Chondrocyte (in vitro differentiated cells): ENCODE measurements at regions not wholly inside any gene's neighbourhood (a gene's known extent, or its start where the extent isn't known, plus 50 kb on each side); places are given as distances from the start of the nearest gene placed in this dataset.
A peak's percentile ranks its signal among the peaks of the same experiment; 100 is the strongest.
"Not testable (repeated sequence)": the region's sequence is repeated elsewhere in the genome, so short reads cannot be mapped to it uniquely, and the experiment has no call there.

Source experiments
- DNase-seq: peaks from one replicate; pipeline ENCODE4 v3.0.0; 2021; ENCODE audit warnings: mixed read lengths, low spot score
- H3K27ac Mint-ChIP-seq: one replicate; pipeline ENCODE4 v1.8.0; 2021; ENCODE audit warnings: mild to moderate bottlenecking, moderate library complexity, mixed read lengths; ENCODE audit not compliant: unreplicated experiment
- H3K27me3 Mint-ChIP-seq: 2 replicates; pipeline ENCODE4 v1.8.0; 2021; ENCODE audit warnings: low read depth, mixed read lengths
- H3K36me3 Mint-ChIP-seq: 2 replicates; pipeline ENCODE4 v1.8.0; 2021; ENCODE audit warnings: low read depth, mixed read lengths
- H3K4me1 Mint-ChIP-seq: 2 replicates; pipeline ENCODE4 v1.8.0; 2021; ENCODE audit warnings: low read depth, mild to moderate bottlenecking, mixed read lengths
- H3K4me3 Mint-ChIP-seq: one replicate; pipeline ENCODE4 v1.8.0; 2021; ENCODE audit warnings: mild to moderate bottlenecking, moderate library complexity, mixed read lengths; ENCODE audit not compliant: unreplicated experiment
- H3K9me3 Mint-ChIP-seq: 2 replicates; pipeline ENCODE4 v1.8.0; 2021; ENCODE audit warnings: low read depth, mixed read lengths
- CTCF ChIP-seq: fragments of 200-600 bp; sonication (generic); IDR thresholded peaks from 2 replicates; pipeline ENCODE4 v1.5.0; 2021; ENCODE audit warnings: antibody characterized with exemption, mild to moderate bottlenecking, moderate library complexity

DNA sequence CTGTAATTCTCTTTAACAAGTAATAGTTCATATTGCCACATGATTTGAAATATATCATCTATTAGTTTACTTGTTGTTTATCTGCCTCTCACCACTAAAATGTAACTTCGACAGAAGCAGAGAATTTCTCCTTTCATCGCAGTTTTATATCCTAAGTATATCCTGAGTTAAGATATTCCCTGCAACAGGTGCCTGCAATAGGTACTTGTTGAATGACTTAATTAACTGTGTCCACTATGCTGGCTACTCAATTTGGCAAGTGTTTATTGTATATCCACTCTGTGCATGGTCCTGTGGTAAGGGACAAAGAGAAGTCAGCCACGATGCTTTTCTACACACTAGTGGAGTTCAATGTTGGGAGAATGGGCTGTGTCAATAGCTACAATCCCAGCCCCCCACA, 108.5 kb downstream of the PSAT1 start:
- H3K9me3 Mint-ChIP-seq: no peaks in the 10 kb centered on the region
- H3K27ac Mint-ChIP-seq: no peak overlapping the region
- H3K4me3 Mint-ChIP-seq: no peak overlapping the region
- H3K27me3 Mint-ChIP-seq: no peaks in the 10 kb centered on the region
- no peak for TF ChIP-seq CTCF
- DNase-seq: no peak
- H3K4me1 Mint-ChIP-seq: peaks cover 12% of the 10 kb centered on the region
- H3K36me3 Mint-ChIP-seq: no peaks in the 10 kb centered on the region

GRCh38 chr9:78406146-78406545, 109.2 kb downstream of the PSAT1 start:
- no peaks in the 10 kb centered on the region for H3K27me3 Mint-ChIP-seq
- H3K36me3 Mint-ChIP-seq: peaks cover 2% of the 10 kb centered on the region
- DNase-seq: no peak
- no peaks in the 10 kb centered on the region for H3K9me3 Mint-ChIP-seq
- no peak for TF ChIP-seq CTCF
- peaks cover 12% of the 10 kb centered on the region for H3K4me1 Mint-ChIP-seq
- no peak overlapping the region for H3K4me3 Mint-ChIP-seq
- H3K27ac Mint-ChIP-seq: no peak overlapping the region

- Mint-ChIP-seq H3K36me3 (peaks cover 2% of the 10 kb centered on the region), H3K9me3 (no peaks in the 10 kb centered on the region), H3K27ac (no peak overlapping the region)
These were observed 110.0 kb downstream of the PSAT1 start for GRCh38 chr9:78406933-78407332.

DNA sequence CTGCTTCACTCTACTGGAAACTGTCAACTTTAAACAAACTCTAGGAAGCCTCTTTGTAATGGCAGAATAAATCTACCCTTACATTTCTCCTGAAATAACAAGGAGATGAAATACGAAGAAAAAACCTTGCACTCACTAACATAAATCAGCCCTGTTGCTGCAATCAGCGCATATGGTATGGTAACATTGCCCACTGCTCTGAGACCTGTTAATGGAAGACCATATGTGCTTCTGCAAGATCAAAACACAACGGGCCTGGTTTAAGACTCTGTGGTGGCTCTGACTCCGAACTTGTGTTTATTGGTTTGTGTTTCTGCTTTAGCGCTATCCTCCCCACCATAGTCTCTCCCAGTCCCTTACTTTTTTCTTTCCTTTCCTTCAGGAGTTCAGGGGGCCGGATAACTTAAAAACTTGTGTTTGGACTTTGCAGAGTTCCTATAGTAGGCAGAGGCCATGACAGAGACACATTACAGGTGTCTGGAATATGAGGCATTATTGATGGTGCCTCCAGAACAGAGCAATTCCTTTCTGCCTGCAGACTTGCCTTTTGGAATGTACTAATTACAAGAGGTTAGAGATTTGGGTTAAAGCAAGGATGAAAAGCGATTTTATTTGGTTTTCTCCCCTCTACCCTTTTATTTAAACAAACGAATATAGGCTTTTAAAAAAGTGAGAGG, 110.8 kb downstream of the PSAT1 start:
- DNase-seq: no peak
- no peaks in the 10 kb centered on the region for H3K9me3 Mint-ChIP-seq
- peaks cover 12% of the 10 kb centered on the region for H3K4me1 Mint-ChIP-seq
- TF ChIP-seq CTCF: no peak
- H3K36me3 Mint-ChIP-seq: peaks cover 2% of the 10 kb centered on the region
- no peak overlapping the region for H3K4me3 Mint-ChIP-seq
- H3K27ac Mint-ChIP-seq: no peak overlapping the region
- H3K27me3 Mint-ChIP-seq: no peaks in the 10 kb centered on the region

More at GRCh38 chr9:78406933-78407332, 110.0 kb downstream of the PSAT1 start:
- Mint-ChIP-seq H3K4me1 (peaks cover 12% of the 10 kb centered on the region), H3K4me3 (no peak overlapping the region), H3K27me3 (no peaks in the 10 kb centered on the region)
- DNase-seq: no peak
- TF ChIP-seq CTCF: no peak

- Mint-ChIP-seq H3K4me1 (peaks cover 12% of the 10 kb centered on the region), H3K27me3 (no peaks in the 10 kb centered on the region), H3K9me3 (no peaks in the 10 kb centered on the region), H3K4me3 (no peak overlapping the region), H3K27ac (no peak overlapping the region), H3K36me3 (peaks cover 2% of the 10 kb centered on the region)
- TF ChIP-seq CTCF: no peak
- no peak for DNase-seq
These were observed 111.5 kb downstream of the PSAT1 start for GRCh38 chr9:78408388-78408787.

DNA sequence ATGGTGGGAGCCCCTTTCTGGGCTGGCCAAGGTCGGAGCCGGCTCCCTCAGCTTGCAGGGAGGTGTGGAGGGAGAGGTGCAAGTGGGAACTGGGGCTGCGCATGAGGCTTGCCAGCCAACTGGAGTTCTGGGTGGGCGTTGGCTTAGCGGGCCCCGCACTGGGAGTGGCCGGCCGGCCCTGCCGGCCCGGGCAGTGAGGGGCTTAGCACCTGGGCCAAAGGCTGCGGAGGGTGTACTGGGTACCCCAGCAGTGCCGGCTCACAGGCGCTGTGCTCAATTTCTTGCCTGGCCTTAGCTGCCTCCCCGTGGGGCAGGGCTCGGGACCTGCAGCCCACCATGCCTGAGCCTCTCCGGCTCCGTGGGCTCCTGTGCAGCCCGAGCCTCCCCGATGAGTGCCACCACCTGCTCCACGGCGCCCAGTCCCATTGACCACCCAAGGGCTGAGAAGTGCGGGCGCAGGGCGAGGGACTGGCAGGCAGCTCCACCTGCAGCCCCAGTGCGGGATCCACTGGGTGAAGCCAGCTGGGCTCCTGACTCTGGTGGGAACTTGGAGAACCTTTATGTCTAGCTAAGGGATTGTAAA, 113.1 kb downstream of the PSAT1 start:
- peaks cover 12% of the 10 kb centered on the region for H3K4me1 Mint-ChIP-seq
- H3K9me3 Mint-ChIP-seq, H3K27me3 Mint-ChIP-seq, H3K36me3 Mint-ChIP-seq, H3K4me3 Mint-ChIP-seq, H3K27ac Mint-ChIP-seq: not testable (repeated sequence)
- DNase-seq: peak; percentile 90
